Liver (tissue), 3 donors: ENCODE measurements at regions not wholly inside any gene's neighbourhood (a gene's known extent, or its start where the extent isn't known, plus 50 kb on each side); places are given as distances from the start of the nearest gene placed in this dataset.

Source experiments
- CTCF ChIP-seq: fragments of 150-350 bp; IDR thresholded peaks from 2 replicates; pipeline ENCODE4 v1.5.1; 2017; ENCODE audit warnings: improper control_type of control experiment, low read depth, low read length; ENCODE audit not compliant: missing input control
- JUND ChIP-seq, 2 donors: IDR thresholded peaks; 2 replicates each; pipeline ENCODE4 v1.6.1; 2016; ENCODE audit warnings: antibody characterized with exemption in 2 of 2
- REST ChIP-seq: IDR thresholded peaks from 2 replicates; pipeline ENCODE4 v1.6.1; 2016; ENCODE audit warnings: antibody characterized with exemption, mild to moderate bottlenecking
- SP1 ChIP-seq: IDR thresholded peaks from 2 replicates; pipeline ENCODE4 v1.6.1; 2018; ENCODE audit warnings: antibody characterized with exemption, mild to moderate bottlenecking
- TAF1 ChIP-seq: conservative IDR thresholded peaks from 2 replicates; pipeline ENCODE4 v1.6.1; 2016; ENCODE audit warnings: antibody characterized with exemption, mild to moderate bottlenecking
- TF ChIP-seq, protein P1 (sequence below): IDR thresholded peaks from 2 replicates; pipeline ENCODE4 v1.6.1; 2016; ENCODE audit warnings: antibody characterized with exemption
- TF ChIP-seq, protein P2 (sequence below): IDR thresholded peaks from 2 replicates; pipeline ENCODE4 v1.6.1; 2016; ENCODE audit warnings: antibody characterized with exemption
- donor health status: healthy.
- donor health status: healthy.

DNA sequence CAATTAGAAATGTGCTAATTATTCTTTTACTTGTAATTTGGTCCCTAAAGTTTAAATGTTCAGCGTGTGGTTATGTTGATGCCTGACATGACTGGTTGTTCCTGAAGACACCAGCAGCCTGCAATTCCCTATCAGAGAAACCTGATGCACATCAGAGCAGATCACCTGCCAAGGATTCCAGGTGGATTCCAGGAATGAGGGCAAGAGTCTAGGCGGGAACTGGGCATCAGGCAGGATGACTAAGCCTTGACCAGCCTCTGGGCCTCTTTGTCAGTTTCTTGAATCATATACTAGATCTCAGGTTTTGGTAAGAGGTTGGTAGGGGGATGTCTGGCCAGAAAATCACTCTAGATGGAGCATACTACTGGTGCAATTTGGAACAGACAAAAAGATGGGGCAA, 130.7 kb upstream of the TNR start:
- TF ChIP-seq REST (no peak), TAF1 (no peak), CTCF (no peak), JUND (IDR thresholded peaks at IDR 0.05) (no peak), SP1 (no peak)
- TF ChIP-seq, protein P1, sequence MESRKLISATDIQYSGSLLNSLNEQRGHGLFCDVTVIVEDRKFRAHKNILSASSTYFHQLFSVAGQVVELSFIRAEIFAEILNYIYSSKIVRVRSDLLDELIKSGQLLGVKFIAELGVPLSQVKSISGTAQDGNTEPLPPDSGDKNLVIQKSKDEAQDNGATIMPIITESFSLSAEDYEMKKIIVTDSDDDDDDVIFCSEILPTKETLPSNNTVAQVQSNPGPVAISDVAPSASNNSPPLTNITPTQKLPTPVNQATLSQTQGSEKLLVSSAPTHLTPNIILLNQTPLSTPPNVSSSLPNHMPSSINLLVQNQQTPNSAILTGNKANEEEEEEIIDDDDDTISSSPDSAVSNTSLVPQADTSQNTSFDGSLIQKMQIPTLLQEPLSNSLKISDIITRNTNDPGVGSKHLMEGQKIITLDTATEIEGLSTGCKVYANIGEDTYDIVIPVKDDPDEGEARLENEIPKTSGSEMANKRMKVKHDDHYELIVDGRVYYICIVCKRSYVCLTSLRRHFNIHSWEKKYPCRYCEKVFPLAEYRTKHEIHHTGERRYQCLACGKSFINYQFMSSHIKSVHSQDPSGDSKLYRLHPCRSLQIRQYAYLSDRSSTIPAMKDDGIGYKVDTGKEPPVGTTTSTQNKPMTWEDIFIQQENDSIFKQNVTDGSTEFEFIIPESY = no peak
- TF ChIP-seq, protein P2, sequence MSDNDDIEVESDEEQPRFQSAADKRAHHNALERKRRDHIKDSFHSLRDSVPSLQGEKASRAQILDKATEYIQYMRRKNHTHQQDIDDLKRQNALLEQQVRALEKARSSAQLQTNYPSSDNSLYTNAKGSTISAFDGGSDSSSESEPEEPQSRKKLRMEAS = no peak
